ENCODE measurements at regions not wholly inside any gene's neighbourhood (a gene's known extent, or its start where the extent isn't known, plus 50 kb on each side); places are given as distances from the start of the nearest gene placed in this dataset.

GRCh38 chr17:79186406-79186805 lies 111.8 kb downstream of the ENGASE start:
- no peak for ATAC-seq
- Mint-ChIP-seq H3K4me1 (peaks cover 0 to 8% (median 2%) of the 10 kb centered on the region in 4 donors), H3K27me3 (peaks cover 16 to 74% (median 56%) of the 10 kb centered on the region in 5 donors), H3K4me3 (no peak overlapping the region), H3K9me3 (no peaks in the 10 kb centered on the region), H3K27ac (no peak overlapping the region), H3K36me3 (no peaks in the 10 kb centered on the region)
- no peak for DNase-seq
- POLR2A ChIA-PET: no interaction called here

GRCh38 chr17:79185671-79186070 lies 111.0 kb downstream of the ENGASE start:
- H3K4me1 Mint-ChIP-seq: peaks cover 0 to 8% (median 2%) of the 10 kb centered on the region in 4 donors
- ATAC-seq: no peak
- H3K36me3 Mint-ChIP-seq: no peaks in the 10 kb centered on the region
- no peaks in the 10 kb centered on the region for H3K9me3 Mint-ChIP-seq
- peaks cover 13 to 74% (median 48%) of the 10 kb centered on the region in 5 donors for H3K27me3 Mint-ChIP-seq
- no peak overlapping the region for H3K27ac Mint-ChIP-seq
- POLR2A ChIA-PET: no interaction called here
- H3K4me3 Mint-ChIP-seq: no peak overlapping the region
- no peak for DNase-seq

GRCh38 chr17:79184219-79184618 lies 109.6 kb downstream of the ENGASE start:
- Mint-ChIP-seq H3K4me1 (peaks cover 0 to 8% (median 2%) of the 10 kb centered on the region in 4 donors), H3K9me3 (no peaks in the 10 kb centered on the region), H3K27me3 (peaks cover 13 to 63% (median 36%) of the 10 kb centered on the region in 5 donors), H3K4me3 (peak overlapping the region in 2 of 10 donors; percentile 39 to 46), H3K36me3 (no peaks in the 10 kb centered on the region), H3K27ac (no peak overlapping the region)
- POLR2A ChIA-PET: no interaction called here
- DNase-seq: no peak
- no peak for ATAC-seq

- Mint-ChIP-seq H3K36me3 (no peaks in the 10 kb centered on the region), H3K4me3 (peak overlapping the region in 4 of 10 donors; percentile 30 to 41 (median 36)), H3K27me3 (peaks cover 13 to 56% (median 34%) of the 10 kb centered on the region in 5 donors), H3K4me1 (peaks cover 0 to 8% (median 2%) of the 10 kb centered on the region in 4 donors), H3K9me3 (no peaks in the 10 kb centered on the region), H3K27ac (no peak overlapping the region)
- ATAC-seq: no peak
- DNase-seq: no peak
- POLR2A ChIA-PET: no interaction called here
Measured at GRCh38 chr17:79183293-79184158, 108.9 kb downstream of the ENGASE start.

GRCh38 chr17:79183043-79183292 lies 108.3 kb downstream of the ENGASE start:
- Mint-ChIP-seq H3K27me3 (peaks cover 13 to 53% (median 34%) of the 10 kb centered on the region in 5 donors), H3K4me3 (no peak overlapping the region), H3K36me3 (no peaks in the 10 kb centered on the region), H3K27ac (no peak overlapping the region), H3K4me1 (peaks cover 0 to 8% (median 2%) of the 10 kb centered on the region in 4 donors), H3K9me3 (no peaks in the 10 kb centered on the region)
- POLR2A ChIA-PET: no interaction called here
- no peak for ATAC-seq
- DNase-seq: no peak

- DNase-seq (no peak), ATAC-seq (no peak)
- Mint-ChIP-seq H3K4me3 (peak overlapping the region in 2 of 10 donors; percentile 34 to 62), H3K27me3 (peaks cover 13 to 50% (median 34%) of the 10 kb centered on the region in 5 donors), H3K4me1 (peaks cover 0 to 8% (median 2%) of the 10 kb centered on the region in 4 donors), H3K27ac (no peak overlapping the region), H3K36me3 (no peaks in the 10 kb centered on the region), H3K9me3 (no peaks in the 10 kb centered on the region)
- POLR2A ChIA-PET: no interaction called here
Measured at GRCh38 chr17:79182176-79183042, 107.8 kb downstream of the ENGASE start.

- Mint-ChIP-seq H3K36me3 (no peaks in the 10 kb centered on the region), H3K4me3 (no peak overlapping the region), H3K4me1 (peaks cover 0 to 8% (median 2%) of the 10 kb centered on the region in 4 donors), H3K27me3 (peaks cover 9 to 33% (median 23%) of the 10 kb centered on the region in 5 donors), H3K27ac (no peak overlapping the region), H3K9me3 (no peaks in the 10 kb centered on the region)
- DNase-seq (no peak), ATAC-seq (no peak)
- POLR2A ChIA-PET: no interaction called here
Measured at GRCh38 chr17:79180358-79181005, 105.9 kb downstream of the ENGASE start.

- Mint-ChIP-seq H3K9me3 (no peaks in the 10 kb centered on the region), H3K4me1 (peaks cover 0 to 8% (median 3%) of the 10 kb centered on the region in 4 donors), H3K4me3 (no peak overlapping the region), H3K27ac (no peak overlapping the region), H3K36me3 (no peaks in the 10 kb centered on the region), H3K27me3 (peaks cover 6 to 22% (median 12%) of the 10 kb centered on the region in 5 donors)
- ATAC-seq (no peak), DNase-seq (no peak)
- POLR2A ChIA-PET: no interaction called here
Measured at GRCh38 chr17:79179334-79179733, 104.7 kb downstream of the ENGASE start.

GRCh38 chr17:79177877-79178276 lies 103.3 kb downstream of the ENGASE start:
- ATAC-seq: no peak
- POLR2A ChIA-PET: no interaction called here
- Mint-ChIP-seq H3K27ac (no peak overlapping the region), H3K27me3 (peaks cover 6 to 14% (median 10%) of the 10 kb centered on the region in 5 donors), H3K36me3 (no peaks in the 10 kb centered on the region), H3K4me1 (peaks cover 0 to 2% (median 1%) of the 10 kb centered on the region in 4 donors), H3K9me3 (no peaks in the 10 kb centered on the region), H3K4me3 (no peak overlapping the region)
- DNase-seq: no peak

GRCh38 chr17:79176792-79177601 lies 102.4 kb downstream of the ENGASE start:
- POLR2A ChIA-PET: no interaction called here
- Mint-ChIP-seq H3K4me3 (no peak overlapping the region), H3K9me3 (no peaks in the 10 kb centered on the region), H3K27ac (no peak overlapping the region), H3K4me1 (peaks cover 0 to 2% (median under 1%) of the 10 kb centered on the region in 4 donors), H3K36me3 (no peaks in the 10 kb centered on the region), H3K27me3 (peaks cover 5 to 12% (median 8%) of the 10 kb centered on the region in 5 donors)
- no peak for ATAC-seq
- DNase-seq: no peak

GRCh38 chr17:79174905-79175856 lies 100.6 kb downstream of the ENGASE start:
- Mint-ChIP-seq H3K27ac (no peak overlapping the region), H3K4me3 (no peak overlapping the region), H3K27me3 (no peaks in the 10 kb centered on the region), H3K9me3 (no peaks in the 10 kb centered on the region), H3K36me3 (no peaks in the 10 kb centered on the region), H3K4me1 (peaks cover 0 to 2% (median 0%) of the 10 kb centered on the region in 4 donors)
- DNase-seq: no peak
- no peak for ATAC-seq
- POLR2A ChIA-PET: no interaction called here

Measured in naive thymus-derived CD8-positive, alpha-beta T cell (primary cell).